Uterus (tissue), 2 donors: ENCODE measurements at regions not wholly inside any gene's neighbourhood (a gene's known extent, or its start where the extent isn't known, plus 50 kb on each side); places are given as distances from the start of the nearest gene placed in this dataset.

ENCODE experiments used
- POLR2A ChIP-seq, 2 donors: fragments of 450-650 bp; IDR thresholded peaks; one replicate each; pipeline ENCODE4 v1.6.1; 2016; ENCODE audit warnings: antibody characterized with exemption in 2 of 2, mild to moderate bottlenecking in 1 of 2, moderate library complexity in 1 of 2
- TF ChIP-seq, protein P1 (sequence below), 4 experiments: fragments of 200-600 bp in 2 of 4; fragments of 450-650 bp in 2 of 4; sonication (generic) in 2 of 4; IDR thresholded peaks; one replicate each; pipeline ENCODE4 v1.5.1; 2016 to 2019; ENCODE audit warnings: antibody characterized with exemption in 4 of 4, mild to moderate bottlenecking in 2 of 4, moderate library complexity in 1 of 4

DNA sequence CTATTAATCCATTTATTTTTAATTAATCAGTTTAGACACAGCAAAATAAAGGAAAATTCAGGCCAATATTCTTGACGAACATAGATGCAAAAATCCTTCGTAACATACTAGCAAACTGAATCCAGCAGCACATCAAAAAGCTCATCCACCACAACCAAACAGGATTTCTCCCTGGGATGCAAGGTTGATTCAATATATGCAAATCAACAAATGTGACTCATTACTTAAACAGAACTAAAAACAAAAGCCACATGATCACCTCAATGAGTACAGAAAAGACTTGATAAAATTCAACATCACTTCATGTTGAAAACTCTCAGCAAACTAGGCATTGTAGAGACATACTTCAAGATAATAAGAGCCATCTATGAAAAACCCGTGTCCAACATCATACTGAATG lies 364.1 kb upstream of the THBS1 start:
- TF ChIP-seq, protein P1, sequence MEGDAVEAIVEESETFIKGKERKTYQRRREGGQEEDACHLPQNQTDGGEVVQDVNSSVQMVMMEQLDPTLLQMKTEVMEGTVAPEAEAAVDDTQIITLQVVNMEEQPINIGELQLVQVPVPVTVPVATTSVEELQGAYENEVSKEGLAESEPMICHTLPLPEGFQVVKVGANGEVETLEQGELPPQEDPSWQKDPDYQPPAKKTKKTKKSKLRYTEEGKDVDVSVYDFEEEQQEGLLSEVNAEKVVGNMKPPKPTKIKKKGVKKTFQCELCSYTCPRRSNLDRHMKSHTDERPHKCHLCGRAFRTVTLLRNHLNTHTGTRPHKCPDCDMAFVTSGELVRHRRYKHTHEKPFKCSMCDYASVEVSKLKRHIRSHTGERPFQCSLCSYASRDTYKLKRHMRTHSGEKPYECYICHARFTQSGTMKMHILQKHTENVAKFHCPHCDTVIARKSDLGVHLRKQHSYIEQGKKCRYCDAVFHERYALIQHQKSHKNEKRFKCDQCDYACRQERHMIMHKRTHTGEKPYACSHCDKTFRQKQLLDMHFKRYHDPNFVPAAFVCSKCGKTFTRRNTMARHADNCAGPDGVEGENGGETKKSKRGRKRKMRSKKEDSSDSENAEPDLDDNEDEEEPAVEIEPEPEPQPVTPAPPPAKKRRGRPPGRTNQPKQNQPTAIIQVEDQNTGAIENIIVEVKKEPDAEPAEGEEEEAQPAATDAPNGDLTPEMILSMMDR (IDR thresholded peaks at IDR 0.05): no peak
- TF ChIP-seq POLR2A (IDR thresholded peaks at IDR 0.05): no peak
